ENCODE measurements at regions not wholly inside any gene's neighbourhood (a gene's known extent, or its start where the extent isn't known, plus 50 kb on each side); places are given as distances from the start of the nearest gene placed in this dataset.
"Not testable (repeated sequence)": the region's sequence is repeated elsewhere in the genome, so short reads cannot be mapped to it uniquely, and the experiment has no call there.

- no peak for DNase-seq (ENCODE audit: low read depth, low spot score)
These were observed 162.1 kb upstream of the RASA1 start for GRCh38 chr5:87105577-87105976.

DNA sequence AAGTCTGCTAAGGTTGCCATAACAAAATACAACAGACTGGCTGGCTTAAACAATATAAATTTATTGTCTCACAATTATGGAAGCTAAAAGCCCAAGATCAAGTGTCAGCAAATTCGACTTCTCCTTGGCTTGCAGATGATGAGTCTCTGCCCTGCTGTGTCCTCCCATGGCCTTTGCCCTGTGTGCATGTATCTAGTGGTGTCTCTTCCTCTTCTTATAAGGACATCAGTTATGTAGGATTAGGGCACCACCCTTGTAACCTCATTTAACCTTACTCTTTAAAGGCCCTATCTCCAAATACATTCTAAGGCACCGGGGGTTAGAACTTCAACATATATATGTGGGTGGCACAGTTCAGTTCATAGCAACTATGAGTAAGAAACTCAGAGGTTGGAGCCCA lies 157.9 kb upstream of the RASA1 start:
- DNase-seq (ENCODE audit: low read depth, low spot score), result no peak

GRCh38 chr5:87110721-87111120 lies 157.0 kb upstream of the RASA1 start:
- no peak for DNase-seq (ENCODE audit: low read depth, low spot score)

DNA sequence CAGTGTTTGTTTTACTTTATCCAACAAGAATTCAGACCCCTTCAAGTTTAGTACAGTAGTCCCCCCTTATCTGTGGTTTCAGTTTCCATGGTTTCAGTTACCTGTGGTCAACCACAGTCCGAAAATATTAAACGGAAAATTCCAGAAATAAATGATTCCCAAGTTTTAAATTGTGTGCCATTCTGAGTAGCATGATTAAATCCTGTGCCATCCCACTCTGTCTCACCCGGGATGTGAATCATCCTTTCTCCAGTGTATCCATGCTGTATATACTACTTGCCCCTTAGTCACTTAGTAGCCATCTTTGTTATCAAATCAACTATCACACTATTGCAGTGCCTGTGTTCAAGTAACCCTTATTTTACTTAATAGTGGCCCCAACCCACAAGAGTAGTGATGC lies 153.8 kb upstream of the RASA1 start:
- no peak for DNase-seq (ENCODE audit: low read depth, low spot score)

DNA sequence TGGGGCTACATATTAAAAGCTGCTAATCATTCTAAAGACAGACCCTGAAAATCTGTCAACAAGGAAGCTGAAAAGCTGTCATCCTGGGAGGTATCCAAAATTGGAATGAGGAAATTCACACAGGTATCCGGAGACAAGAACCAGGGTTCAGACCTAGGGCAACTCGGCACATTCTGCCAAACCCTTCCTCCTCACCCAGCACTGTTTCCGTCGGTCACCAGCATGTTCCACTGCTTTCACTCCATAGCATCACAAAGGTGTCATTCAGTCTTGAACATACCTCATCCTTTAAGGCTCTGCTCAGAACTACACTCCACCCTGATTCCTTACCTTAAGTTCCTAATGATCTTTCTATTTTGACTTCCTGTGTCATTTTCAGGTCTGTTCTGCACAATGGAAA lies 153.1 kb upstream of the RASA1 start:
- no peak for DNase-seq (ENCODE audit: low read depth, low spot score)

DNA sequence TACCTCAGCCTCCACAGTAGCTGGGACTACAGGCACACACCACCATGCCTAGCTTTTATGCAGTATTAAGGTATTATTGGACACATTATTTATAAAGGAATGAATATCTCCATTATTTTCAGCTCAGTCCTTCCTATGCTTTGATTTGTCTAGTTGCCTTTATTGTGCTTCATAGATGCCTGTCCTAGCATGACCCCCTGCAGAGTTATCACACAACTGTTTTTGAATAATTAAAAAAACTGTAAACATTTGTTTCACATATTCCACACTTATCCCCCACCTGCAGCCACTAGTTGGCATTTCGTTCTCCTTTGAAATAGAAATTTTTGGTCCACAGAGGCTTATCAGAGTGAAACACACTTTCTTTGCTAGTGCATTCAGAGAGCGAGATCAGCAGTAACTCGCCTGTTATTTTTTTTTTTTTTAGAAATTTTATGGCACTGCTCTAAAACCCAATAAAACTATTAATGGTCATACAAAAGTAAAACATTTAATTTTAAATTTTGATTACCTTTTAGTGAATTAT lies 151.8 kb upstream of the RASA1 start:
- DNase-seq (ENCODE audit: low read depth, low spot score), result no peak

GRCh38 chr5:87116825-87117512 lies 150.7 kb upstream of the RASA1 start:
- no peak for DNase-seq (ENCODE audit: low read depth, low spot score)

GRCh38 chr5:87119588-87119987 lies 148.1 kb upstream of the RASA1 start:
- DNase-seq (ENCODE audit: low read depth, low spot score), result no peak

GRCh38 chr5:87120518-87121303 lies 147.0 kb upstream of the RASA1 start:
- no peak for DNase-seq (ENCODE audit: low read depth, low spot score)

- peak; percentile 2 for DNase-seq (ENCODE audit: low read depth, low spot score)
These were observed 146.2 kb upstream of the RASA1 start for GRCh38 chr5:87121304-87122150.

GRCh38 chr5:87122151-87122977 lies 145.3 kb upstream of the RASA1 start:
- no peak for DNase-seq (ENCODE audit: low read depth, low spot score)

- DNase-seq (ENCODE audit: low read depth, low spot score), result no peak
These were observed 141.9 kb upstream of the RASA1 start for GRCh38 chr5:87125766-87126165.

DNA sequence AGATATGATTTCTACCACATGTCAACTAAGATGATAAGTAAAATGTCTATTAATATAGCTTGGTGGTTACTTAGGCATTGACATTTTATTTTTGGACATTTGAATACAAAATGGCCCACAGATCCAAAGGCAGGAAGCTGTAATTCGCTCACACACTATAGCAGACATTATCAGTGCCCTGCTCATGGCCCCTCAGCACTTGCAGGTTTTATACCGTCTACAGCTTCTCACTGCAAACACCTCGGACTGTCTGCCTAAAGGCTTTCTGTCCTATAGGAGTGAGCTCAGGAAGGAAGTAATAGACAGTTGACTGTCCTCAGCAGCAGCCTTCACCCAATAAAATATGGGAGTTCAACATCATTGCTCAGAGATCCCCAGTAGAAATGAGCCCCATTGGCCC lies 140.8 kb upstream of the RASA1 start:
- DNase-seq (ENCODE audit: low read depth, low spot score), result no peak

- DNase-seq (ENCODE audit: low read depth, low spot score), result no peak
These were observed 140.3 kb upstream of the RASA1 start for GRCh38 chr5:87127426-87127825.

DNA sequence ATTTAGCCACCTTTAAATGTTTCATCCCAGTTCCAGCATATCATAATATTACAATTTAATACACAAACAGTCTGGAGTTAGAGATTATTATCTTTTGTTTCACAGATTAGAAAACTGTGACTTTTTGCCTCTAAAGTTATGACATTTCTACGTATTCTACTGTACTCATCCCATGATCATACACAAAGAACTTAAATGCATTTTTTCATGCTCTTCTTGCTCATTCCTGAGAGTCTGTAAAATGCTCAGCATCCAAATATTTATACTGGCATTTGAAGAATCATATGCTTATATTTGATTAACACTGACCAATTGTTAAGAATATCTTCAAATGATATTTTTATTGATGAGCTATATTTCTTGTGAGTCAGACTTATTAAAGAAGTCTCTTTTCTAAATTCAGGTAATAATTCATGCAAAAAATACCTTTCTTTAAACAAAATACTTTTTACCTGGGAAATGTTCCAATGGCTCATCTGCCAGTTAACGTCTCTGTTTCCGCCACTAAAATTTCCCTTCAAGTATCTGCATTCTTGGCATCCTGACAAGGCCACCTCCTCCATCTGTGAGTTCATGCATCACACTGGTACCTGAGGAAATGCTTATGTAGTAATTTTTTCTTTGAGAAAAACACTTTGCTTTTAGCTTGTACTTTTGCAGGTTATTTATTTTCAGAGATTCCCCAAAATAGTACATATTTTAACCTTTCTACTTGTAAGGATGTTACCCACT lies 139.6 kb upstream of the RASA1 start:
- no peak for DNase-seq (ENCODE audit: low read depth, low spot score)

DNA sequence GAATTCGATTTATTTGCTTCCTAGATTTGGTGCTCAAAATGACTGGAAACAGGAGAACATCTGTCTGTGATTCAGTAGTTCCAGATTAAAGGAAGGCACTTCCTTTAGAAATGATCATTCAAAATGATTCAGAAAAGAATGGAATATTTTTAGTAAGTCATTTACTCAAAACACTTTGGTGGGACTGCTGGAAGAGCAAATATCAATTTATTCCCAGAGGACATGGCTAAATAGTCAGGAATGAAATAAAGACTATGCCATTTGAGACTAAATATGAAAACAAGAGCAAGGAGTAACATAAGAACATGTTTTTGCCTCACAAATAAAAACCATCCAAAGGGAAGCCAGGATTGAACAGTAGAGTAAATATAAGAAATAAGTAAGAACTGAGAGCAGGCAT lies 138.6 kb upstream of the RASA1 start:
- DNase-seq (ENCODE audit: low read depth, low spot score), result no peak

- no peak for DNase-seq (ENCODE audit: low read depth, low spot score)
These were observed 135.0 kb upstream of the RASA1 start for GRCh38 chr5:87132696-87133095.

DNA sequence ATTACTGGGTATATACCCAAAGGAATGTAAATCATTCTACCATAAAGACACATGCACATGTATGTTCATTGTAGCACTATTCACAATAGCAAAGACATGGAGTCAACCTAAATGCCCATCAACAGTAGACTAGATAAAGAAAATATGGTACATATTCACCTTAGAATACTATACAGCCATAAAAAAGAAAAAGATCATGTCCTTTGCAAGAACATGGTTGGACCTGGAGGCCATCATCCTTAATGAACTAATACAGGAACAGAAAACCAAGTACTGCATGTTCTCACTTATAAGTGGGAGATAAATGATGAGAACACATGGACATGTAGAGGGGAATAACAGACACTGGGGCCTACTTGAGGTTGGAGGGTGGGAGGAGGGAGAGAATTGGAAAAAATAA lies 133.2 kb upstream of the RASA1 start:
- not testable (repeated sequence) for DNase-seq (ENCODE audit: low read depth, low spot score)

- no peak for DNase-seq (ENCODE audit: low read depth, low spot score)
These were observed 131.6 kb upstream of the RASA1 start for GRCh38 chr5:87136096-87136495.

- DNase-seq (ENCODE audit: low read depth, low spot score), result no peak
These were observed 130.9 kb upstream of the RASA1 start for GRCh38 chr5:87136733-87137132.

- no peak for DNase-seq (ENCODE audit: low read depth, low spot score)
These were observed 130.4 kb upstream of the RASA1 start for GRCh38 chr5:87137283-87137682.

All from activated CD4-positive, CD25-positive, alpha-beta regulatory T cell treated with anti-CD3 and anti-CD28 coated beads, Interleukin-2, amount 50 U/mL, for 16 hours (primary cell).